ENCODE measurements at regions not wholly inside any gene's neighbourhood (a gene's known extent, or its start where the extent isn't known, plus 50 kb on each side); places are given as distances from the start of the nearest gene placed in this dataset.

DNA sequence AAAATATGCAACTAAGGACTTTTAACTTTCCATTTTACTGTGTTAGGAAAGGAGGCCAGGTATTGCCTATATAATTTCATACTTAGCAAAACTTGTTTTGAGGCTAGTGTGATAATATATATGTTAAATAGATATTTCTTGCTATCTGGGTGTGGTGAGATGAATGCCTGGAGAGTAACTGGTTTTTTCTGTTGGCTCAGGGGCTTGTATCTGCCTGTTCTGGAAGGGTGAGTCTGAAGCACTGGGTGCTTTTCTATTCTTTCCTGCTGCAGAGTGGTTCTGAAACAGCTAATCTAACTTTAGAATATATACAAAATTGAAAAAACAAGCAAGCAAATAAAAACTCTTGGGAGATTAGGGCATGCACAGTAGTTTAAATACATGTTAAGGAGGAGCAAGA is 64.6 kb upstream of the MYCBP2 start:
- TF ChIP-seq, protein P1, sequence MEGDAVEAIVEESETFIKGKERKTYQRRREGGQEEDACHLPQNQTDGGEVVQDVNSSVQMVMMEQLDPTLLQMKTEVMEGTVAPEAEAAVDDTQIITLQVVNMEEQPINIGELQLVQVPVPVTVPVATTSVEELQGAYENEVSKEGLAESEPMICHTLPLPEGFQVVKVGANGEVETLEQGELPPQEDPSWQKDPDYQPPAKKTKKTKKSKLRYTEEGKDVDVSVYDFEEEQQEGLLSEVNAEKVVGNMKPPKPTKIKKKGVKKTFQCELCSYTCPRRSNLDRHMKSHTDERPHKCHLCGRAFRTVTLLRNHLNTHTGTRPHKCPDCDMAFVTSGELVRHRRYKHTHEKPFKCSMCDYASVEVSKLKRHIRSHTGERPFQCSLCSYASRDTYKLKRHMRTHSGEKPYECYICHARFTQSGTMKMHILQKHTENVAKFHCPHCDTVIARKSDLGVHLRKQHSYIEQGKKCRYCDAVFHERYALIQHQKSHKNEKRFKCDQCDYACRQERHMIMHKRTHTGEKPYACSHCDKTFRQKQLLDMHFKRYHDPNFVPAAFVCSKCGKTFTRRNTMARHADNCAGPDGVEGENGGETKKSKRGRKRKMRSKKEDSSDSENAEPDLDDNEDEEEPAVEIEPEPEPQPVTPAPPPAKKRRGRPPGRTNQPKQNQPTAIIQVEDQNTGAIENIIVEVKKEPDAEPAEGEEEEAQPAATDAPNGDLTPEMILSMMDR (IDR thresholded peaks at IDR 0.05; ENCODE audit: low read depth, low read length), result no peak
- no peak for TF ChIP-seq EZH2phosphoT487 (IDR thresholded peaks at IDR 0.05; ENCODE audit: low read depth)
